ENCODE measurements at regions not wholly inside any gene's neighbourhood (a gene's known extent, or its start where the extent isn't known, plus 50 kb on each side); places are given as distances from the start of the nearest gene placed in this dataset.

DNA sequence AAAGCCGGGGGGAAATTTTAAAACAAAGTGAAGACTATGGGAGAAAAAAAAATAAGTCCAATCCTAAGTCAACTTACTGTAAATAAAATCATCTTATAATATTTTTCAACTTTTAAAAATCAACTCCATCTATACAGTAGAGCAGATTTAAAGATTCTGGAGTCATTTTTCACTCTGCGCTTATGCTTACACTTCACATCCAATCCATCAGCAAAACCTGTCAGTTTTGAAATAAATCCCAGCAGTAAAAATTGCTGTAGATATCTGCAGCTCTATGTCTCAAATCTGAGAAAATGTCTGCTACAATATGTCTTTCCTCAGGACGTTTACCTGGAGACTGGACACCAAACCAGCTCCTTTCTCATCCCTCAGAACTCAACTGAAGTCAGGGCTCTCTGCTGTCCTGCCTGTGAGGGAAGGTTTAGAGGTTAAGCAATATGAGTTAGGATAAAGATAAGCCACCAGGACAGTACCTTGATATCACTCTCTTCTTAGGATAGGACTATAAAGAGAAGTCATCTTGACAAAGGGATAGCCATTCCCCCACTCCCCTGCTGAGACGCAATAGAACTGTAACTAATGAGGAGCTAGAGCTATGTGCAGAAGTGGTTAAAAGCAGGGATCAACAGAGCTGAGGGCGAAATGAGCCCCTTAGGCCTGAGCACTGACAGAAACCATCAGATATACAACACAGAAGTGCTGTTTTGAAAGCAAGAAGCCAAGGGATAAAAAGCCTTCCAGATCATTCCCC lies 254.7 kb upstream of the KLHL1 start:
- no peak overlapping the region for H3K4me2 ChIP-seq (ENCODE audit: insufficient read depth, low read length)
- H3K36me3 ChIP-seq (ENCODE audit: control insufficient read depth in 2 of 2, extremely low read depth in 1 of 2, insufficient read depth in 2 of 2, low read length in 2 of 2), result no peaks in the 10 kb centered on the region
- no peaks in the 10 kb centered on the region for H3K79me2 ChIP-seq (ENCODE audit: control insufficient read depth, insufficient read depth, low read length)
- POLR2A ChIA-PET, result no interaction called here
- BruUV-seq (replicated peaks), result no TSS peak
- H3K27me3 ChIP-seq (ENCODE audit: control insufficient read depth in 2 of 2, insufficient read depth in 2 of 2, low read length in 2 of 2), result no peaks in the 10 kb centered on the region
- H3K4me3 ChIP-seq (replicated peaks in 1 of 3; ENCODE audit: insufficient read depth in 1 of 3, low read depth in 1 of 3, low read length in 3 of 3), result no peak overlapping the region
- dilution Hi-C loops (cut with MboI; ENCODE audit: extremely low pct_ligation_motif_present, low sequenced_read_pairs) (no loop called here), intact Hi-C loops (cut with micrococcal nuclease) (no loop called here)
- no peak for DNase-seq (ENCODE audit: low read depth, low spot score)
- H3K27ac ChIP-seq (ENCODE audit: insufficient read depth, low read depth, low read length), result no peak overlapping the region
- no peak overlapping the region for H3K9ac ChIP-seq (replicated peaks; ENCODE audit: extremely low read depth, insufficient read depth, low read length)
- CTCF ChIA-PET, result no interaction called here
- H4K20me1 ChIP-seq (replicated peaks; ENCODE audit: control insufficient read depth, extremely low read depth, insufficient read depth, low read length), result no peaks in the 10 kb centered on the region
- TF ChIP-seq JUN (IDR thresholded peaks at IDR 0.05; ENCODE audit: borderline replicate concordance, insufficient read depth, insufficient read length, low read depth) (no peak), GATA2 (IDR thresholded peaks at IDR 0.05; ENCODE audit: insufficient read depth, insufficient read length, low read depth, low read length) (no peak), POLR2A (IDR thresholded peaks at IDR 0.05; ENCODE audit: low read depth, low read length) (no peak), POLR2AphosphoS5 (IDR thresholded peaks at IDR 0.05; ENCODE audit: insufficient read depth, low read depth, low read length) (no peak), MYC (IDR thresholded peaks at IDR 0.05; ENCODE audit: low read depth, low read length) (no peak), EZH2 (IDR thresholded peaks at IDR 0.05; ENCODE audit: borderline replicate concordance, low read depth, low read length, severe bottlenecking) (no peak), FOS (IDR thresholded peaks at IDR 0.05; ENCODE audit: borderline replicate concordance, insufficient read depth, low read length) (no peak)
- TF ChIP-seq, protein P1, sequence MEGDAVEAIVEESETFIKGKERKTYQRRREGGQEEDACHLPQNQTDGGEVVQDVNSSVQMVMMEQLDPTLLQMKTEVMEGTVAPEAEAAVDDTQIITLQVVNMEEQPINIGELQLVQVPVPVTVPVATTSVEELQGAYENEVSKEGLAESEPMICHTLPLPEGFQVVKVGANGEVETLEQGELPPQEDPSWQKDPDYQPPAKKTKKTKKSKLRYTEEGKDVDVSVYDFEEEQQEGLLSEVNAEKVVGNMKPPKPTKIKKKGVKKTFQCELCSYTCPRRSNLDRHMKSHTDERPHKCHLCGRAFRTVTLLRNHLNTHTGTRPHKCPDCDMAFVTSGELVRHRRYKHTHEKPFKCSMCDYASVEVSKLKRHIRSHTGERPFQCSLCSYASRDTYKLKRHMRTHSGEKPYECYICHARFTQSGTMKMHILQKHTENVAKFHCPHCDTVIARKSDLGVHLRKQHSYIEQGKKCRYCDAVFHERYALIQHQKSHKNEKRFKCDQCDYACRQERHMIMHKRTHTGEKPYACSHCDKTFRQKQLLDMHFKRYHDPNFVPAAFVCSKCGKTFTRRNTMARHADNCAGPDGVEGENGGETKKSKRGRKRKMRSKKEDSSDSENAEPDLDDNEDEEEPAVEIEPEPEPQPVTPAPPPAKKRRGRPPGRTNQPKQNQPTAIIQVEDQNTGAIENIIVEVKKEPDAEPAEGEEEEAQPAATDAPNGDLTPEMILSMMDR (IDR thresholded peaks at IDR 0.05; ENCODE audit: extremely low read depth in 1 of 2, insufficient read depth in 1 of 2, low read depth in 1 of 2, low read length in 2 of 2), result no peak
- TF ChIP-seq, protein P2, sequence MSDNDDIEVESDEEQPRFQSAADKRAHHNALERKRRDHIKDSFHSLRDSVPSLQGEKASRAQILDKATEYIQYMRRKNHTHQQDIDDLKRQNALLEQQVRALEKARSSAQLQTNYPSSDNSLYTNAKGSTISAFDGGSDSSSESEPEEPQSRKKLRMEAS (IDR thresholded peaks at IDR 0.05; ENCODE audit: insufficient read depth, insufficient read length), result no peak
- H3K9me3 ChIP-seq (replicated peaks; ENCODE audit: control insufficient read depth, insufficient read depth, low read length), result no peaks in the 10 kb centered on the region
- FAIRE-seq, result no peak
- H3K4me1 ChIP-seq (ENCODE audit: control insufficient read depth, extremely low read depth, insufficient read depth, low read length), result no peaks in the 10 kb centered on the region
- no peak overlapping the region for H2AFZ ChIP-seq (ENCODE audit: low read depth, low read length)
- H3K9me1 ChIP-seq (replicated peaks; ENCODE audit: control insufficient read depth, extremely low read depth, insufficient read depth, low read length), result no peaks in the 10 kb centered on the region
